ENCODE measurements at regions not wholly inside any gene's neighbourhood (a gene's known extent, or its start where the extent isn't known, plus 50 kb on each side); places are given as distances from the start of the nearest gene placed in this dataset.

- no peak for DNase-seq (ENCODE audit: low spot score)
Observed at GRCh38 chr20:12371990-12372389, 454.3 kb downstream of the BTBD3 start.

- DNase-seq (ENCODE audit: low spot score), result no peak
Observed at GRCh38 chr20:12372557-12372956, 454.9 kb downstream of the BTBD3 start.

- DNase-seq (ENCODE audit: low spot score), result no peak
Observed at GRCh38 chr20:12375967-12376366, 458.3 kb downstream of the BTBD3 start.

GRCh38 chr20:12383821-12384220, 466.1 kb downstream of the BTBD3 start:
- DNase-seq (ENCODE audit: low spot score), result no peak

- no peak for DNase-seq (ENCODE audit: low spot score)
Observed at GRCh38 chr20:12386821-12387220, 469.1 kb downstream of the BTBD3 start.

- DNase-seq (ENCODE audit: low spot score), result no peak
Observed at GRCh38 chr20:12391099-12391498, 473.4 kb downstream of the BTBD3 start.

DNA sequence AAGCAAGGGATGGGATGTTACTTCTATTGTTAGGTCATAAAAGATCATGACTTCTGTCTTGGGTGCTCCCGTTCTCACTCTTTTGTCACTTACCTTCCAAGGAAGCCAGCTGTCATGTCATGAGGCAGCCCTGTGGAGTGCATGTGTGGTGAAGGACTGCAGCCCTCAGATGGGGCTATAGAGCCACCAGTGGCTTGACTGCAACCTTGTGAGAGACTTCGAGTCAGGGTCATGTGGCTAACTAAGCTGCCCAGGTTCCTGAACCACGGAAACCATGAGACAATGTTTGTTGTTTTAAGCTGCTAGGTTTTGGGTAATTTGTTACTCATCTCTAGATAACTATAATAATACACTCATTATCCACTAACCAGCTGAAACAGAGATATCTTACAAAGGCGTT, 477.1 kb downstream of the BTBD3 start:
- no peak for DNase-seq (ENCODE audit: low spot score)

DNA sequence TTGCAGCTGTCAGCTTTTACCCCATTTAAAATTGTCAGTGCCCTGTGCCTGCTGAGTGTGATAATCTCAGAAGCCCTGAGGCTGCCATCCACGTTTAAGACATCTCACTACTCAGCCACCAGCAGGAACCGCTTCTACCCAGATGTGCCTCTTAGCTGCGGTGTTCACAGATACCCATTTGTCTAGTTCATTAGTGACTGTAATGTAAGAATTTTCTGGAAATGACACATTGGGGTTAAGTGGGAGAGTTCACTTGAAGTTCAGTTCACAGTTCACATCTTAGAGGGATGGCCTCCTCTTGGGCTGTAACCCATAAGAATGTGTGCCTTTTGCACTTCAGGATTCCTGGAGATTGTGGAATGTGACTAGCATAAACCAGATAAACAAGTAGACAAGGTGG, 477.7 kb downstream of the BTBD3 start:
- no peak for DNase-seq (ENCODE audit: low spot score)

GRCh38 chr20:12395760-12396159, 478.1 kb downstream of the BTBD3 start:
- DNase-seq (ENCODE audit: low spot score), result no peak

DNA sequence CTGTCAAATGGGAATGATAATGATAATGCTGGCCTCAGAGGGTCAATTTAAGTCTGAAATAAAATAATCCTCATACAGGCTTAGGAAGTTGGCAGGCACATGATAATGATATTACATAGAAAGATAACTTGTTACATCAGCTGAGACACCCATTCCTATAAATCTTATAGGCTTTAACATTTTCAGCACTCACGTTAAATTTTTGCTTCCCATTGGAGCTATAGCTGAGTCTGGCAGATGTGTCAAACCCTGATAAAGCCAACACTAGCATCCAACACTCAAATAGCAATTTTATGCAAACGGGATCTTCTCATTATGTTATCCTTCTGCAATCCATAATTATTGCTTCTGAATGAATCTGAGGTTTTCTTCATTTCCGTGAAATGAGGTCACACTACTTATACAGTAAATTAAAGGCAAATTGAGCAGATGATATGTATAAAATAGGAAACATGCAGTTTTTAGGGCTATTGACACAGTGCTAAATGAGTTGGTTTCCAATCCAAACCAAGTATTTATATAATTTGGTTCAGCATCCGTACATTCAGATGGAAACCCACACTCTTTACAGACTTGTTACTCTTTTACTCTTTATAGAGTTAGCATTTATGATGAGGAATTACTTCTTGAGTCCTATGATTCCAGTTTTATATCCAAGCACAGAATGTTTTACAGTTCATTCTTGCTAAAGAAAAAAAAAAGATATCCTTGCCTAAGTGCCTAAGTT, 481.6 kb downstream of the BTBD3 start:
- DNase-seq (ENCODE audit: low spot score), result no peak

DNA sequence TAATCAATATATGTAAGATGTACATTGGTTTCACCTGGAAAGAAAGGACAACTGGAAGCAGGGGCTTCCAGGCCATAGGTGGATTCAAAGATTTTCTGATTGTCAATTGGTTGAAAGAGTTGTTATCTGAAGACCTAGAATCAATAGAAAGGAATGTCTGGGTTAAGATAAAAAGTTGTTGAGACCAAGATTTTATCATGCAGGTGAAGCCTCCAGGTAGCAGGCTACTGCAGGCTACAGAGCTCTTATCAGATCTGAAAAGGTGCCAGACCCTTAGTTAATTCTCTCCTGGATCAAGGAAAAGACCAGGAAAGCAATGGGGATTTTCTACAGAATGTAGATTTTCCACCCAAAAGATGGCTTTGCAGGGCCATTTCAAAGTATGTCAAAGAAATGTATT, 487.2 kb downstream of the BTBD3 start:
- no peak for DNase-seq (ENCODE audit: low spot score)

DNA sequence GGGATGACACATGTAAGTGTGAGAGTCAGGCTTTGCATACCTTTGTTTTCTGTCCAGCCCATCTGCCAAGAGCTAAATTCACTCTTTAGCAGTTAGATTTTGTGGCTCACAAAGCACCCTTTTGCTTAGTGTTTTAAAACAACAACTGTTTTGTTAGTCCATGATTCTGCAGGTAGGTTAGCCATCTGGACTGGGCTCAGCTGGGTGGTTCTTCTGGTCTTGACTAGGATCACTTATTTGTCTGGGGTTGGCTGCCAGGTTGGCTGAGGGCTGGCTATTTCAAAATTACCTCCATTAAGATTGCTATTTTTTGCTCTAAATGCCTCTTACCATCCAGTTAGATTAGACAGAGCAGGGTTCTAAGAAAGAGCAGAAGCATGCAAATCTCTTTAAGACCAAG, 489.3 kb downstream of the BTBD3 start:
- DNase-seq (ENCODE audit: low spot score), result no peak

- DNase-seq (ENCODE audit: low spot score), result no peak
Observed at GRCh38 chr20:12409501-12409900, 491.8 kb downstream of the BTBD3 start.

- DNase-seq (ENCODE audit: low spot score), result no peak
Observed at GRCh38 chr20:12410783-12411182, 493.1 kb downstream of the BTBD3 start.

DNA sequence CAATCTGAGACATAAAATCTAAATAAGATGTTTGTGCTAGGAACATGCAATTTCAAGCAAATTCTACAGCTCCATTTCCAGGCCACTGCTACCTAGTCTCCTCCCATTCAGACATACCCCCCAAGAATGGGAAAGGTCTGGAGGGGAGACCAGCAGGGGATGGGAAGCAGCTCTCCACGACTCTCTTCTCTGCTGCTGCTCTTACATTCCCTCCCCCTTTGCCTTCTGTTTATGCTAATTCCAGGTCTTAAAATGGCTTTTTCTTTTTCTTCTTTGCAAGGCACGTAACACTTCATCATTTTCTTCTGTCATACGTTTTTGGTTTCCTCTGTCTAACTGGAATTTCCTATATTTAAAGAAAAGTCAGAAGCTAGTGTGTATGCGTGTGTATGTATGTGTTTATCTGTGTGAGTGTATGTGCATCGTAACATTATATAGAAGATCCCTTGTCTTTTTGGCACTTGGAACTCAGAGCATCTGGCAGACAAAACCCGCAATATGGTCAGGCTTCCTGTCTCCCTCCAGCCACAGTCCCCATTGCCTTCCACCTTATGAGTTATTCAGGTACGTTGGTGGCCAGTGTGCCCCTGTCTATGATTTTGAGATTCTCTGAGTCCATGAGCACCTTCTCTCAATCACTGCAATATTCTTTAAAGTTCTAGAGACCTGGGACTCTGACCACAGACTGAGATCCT, 493.7 kb downstream of the BTBD3 start:
- DNase-seq (ENCODE audit: low spot score), result no peak

DNA sequence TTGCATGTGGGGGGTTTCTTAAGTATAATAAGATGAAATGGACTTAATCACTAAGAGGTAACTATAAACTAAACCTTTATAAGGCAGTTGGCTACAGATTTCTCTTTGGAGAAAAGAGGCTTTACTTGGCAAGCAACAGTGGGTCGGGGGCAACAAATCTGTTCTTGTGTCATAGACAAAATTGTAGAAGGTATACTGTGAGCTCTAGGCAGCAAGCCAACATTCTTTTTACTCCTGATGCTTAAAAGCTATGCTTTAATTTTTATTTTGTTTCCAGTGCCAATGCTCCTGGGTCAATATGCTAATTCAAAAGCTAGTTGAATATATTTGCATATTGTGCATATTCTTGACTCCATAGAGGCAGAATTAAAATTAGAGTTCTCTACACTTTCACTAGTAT, 495.4 kb downstream of the BTBD3 start:
- no peak for DNase-seq (ENCODE audit: low spot score)

DNA sequence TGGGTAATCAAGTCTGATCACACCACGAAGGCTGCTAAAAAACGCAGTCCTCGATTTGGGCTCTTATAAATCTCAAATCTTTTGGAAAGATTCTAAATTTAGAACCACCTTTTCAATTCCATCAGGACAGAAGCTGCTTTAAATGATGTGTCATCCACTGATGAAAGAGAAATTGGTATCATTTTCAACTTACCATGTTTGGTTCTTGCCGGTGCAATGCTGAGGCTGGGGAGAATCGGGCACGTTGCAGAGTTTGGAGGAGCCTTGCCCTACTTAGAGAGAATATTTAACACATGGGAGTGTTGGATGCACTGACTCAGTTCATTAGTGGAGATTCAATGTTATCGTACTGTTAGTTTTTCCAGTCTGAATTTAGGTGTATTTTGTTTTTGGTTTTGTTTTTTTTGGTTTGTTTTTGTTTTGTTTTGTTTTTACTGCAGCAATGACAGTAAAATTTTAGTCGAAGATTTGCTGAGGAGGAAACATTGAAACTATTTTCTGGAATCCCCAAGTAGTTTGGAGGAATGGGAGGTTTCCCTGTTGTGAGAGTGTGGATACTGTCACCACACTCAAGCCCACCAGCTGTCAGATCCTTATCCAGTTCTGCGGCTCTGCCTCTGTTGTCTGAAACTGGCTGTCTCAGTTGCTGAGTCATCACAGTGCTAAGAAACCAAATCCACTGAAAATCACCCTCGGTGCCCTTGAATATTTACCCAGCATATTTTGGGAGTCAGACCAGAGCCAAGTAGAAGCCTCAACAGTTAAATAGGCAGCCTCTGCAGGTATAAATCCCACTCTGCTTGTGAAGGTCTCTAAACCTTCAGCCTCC, 497.0 kb downstream of the BTBD3 start:
- no peak for DNase-seq (ENCODE audit: low spot score)

- DNase-seq (ENCODE audit: low spot score), result no peak
Observed at GRCh38 chr20:12416281-12416680, 498.6 kb downstream of the BTBD3 start.

DNA sequence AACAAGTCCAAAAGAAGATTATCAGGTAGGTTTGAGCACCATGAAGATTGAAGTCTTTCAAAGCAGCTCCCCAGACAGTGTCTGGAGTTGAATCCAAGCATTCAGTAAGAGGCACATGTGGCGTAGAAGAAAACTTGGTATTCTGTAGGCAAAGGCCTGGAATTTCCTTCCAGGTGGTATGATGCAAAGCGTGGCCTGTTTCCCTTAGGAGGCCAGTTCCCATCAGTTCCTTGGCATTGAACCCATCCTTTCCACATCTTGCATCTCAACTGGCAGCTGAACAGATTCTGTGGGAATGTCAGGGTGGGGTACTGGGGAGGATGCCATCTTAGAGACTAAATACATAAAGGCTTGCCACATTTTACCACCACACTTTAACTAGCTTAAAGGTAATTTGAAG, 516.0 kb downstream of the BTBD3 start:
- no peak for DNase-seq (ENCODE audit: low spot score)

- DNase-seq (ENCODE audit: low spot score), result no peak
Observed at GRCh38 chr20:12434672-12435071, 517.0 kb downstream of the BTBD3 start.

DNA sequence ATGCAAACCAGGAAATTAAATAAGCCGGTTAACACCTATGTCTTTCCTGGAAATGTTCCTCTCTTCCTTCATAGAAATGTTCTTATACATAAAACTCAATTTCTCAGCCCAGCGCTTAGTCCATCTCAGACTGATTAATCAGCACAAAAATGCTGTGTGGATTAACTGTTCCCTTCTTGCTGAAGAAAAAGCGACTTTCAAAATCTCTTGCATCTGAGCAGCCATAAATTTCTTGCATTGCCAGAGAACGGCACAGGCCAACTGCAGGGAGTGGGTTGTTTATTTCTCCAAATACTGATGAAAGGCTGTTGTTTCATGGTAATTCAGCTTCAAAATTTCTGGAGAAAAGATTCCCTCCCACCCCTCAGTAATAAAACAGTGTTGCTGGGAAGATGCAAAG, 517.6 kb downstream of the BTBD3 start:
- DNase-seq (ENCODE audit: low spot score), result no peak

GRCh38 chr20:12453711-12454110, 536.0 kb downstream of the BTBD3 start:
- no peak for DNase-seq (ENCODE audit: low spot score)

- DNase-seq (ENCODE audit: low spot score), result no peak
Observed at GRCh38 chr20:12455148-12455547, 537.5 kb downstream of the BTBD3 start.

Data from hepatic stellate cell (primary cell).